ENCODE measurements at regions not wholly inside any gene's neighbourhood (a gene's known extent, or its start where the extent isn't known, plus 50 kb on each side); places are given as distances from the start of the nearest gene placed in this dataset.

GRCh38 chr6:170032706-170033309 is 258.1 kb downstream of the DLL1 start:
- Histone ChIP-seq H3K9me2 (replicated peaks; ENCODE audit: insufficient read depth, low read length) (no peaks in the 10 kb centered on the region), H3K9me3 (ENCODE audit: insufficient read depth, low read length) (no peaks in the 10 kb centered on the region; the same call in 1 of the 2 replicates), H3F3A (ENCODE audit: insufficient read depth) (no peaks in the 10 kb centered on the region), H3K4me3 (ENCODE audit: insufficient read depth, low read length, poor library complexity, severe bottlenecking) (no peak overlapping the region), H3K4me2 (ENCODE audit: low read depth, low read length, poor library complexity, severe bottlenecking) (no peak overlapping the region), H3K27ac (ENCODE audit: low read depth, low read length) (no peak overlapping the region), H3K36me3 (ENCODE audit: low read length) (no peaks in the 10 kb centered on the region), H2AFZ (ENCODE audit: low read depth, low read length, severe bottlenecking) (no peak overlapping the region), H3K79me2 (ENCODE audit: insufficient read depth, low read length) (no peaks in the 10 kb centered on the region), H4K20me1 (ENCODE audit: low read depth, low read length) (no peaks in the 10 kb centered on the region), H3K27me3 (ENCODE audit: low read length) (no peaks in the 10 kb centered on the region), H3K9ac (ENCODE audit: low read length) (no peak overlapping the region)
- TF ChIP-seq CTCF (IDR thresholded peaks at IDR 0.05; ENCODE audit: insufficient read depth, low read length, poor library complexity, severe bottlenecking) (no peak), EZH2phosphoT487 (conservative IDR thresholded peaks at IDR 0.05; ENCODE audit: low read length) (no peak)

GRCh38 chr6:170032197-170032596 is 258.7 kb downstream of the DLL1 start:
- TF ChIP-seq EZH2phosphoT487 (conservative IDR thresholded peaks at IDR 0.05; ENCODE audit: low read length), result no peak
- no peak for TF ChIP-seq CTCF (IDR thresholded peaks at IDR 0.05; ENCODE audit: insufficient read depth, low read length, poor library complexity, severe bottlenecking)
- Histone ChIP-seq H3K4me3 (ENCODE audit: insufficient read depth, low read length, poor library complexity, severe bottlenecking) (no peak overlapping the region), H3K27me3 (ENCODE audit: low read length) (no peaks in the 10 kb centered on the region), H3K9me2 (replicated peaks; ENCODE audit: insufficient read depth, low read length) (no peaks in the 10 kb centered on the region), H3K79me2 (ENCODE audit: insufficient read depth, low read length) (no peaks in the 10 kb centered on the region), H3K9me3 (ENCODE audit: insufficient read depth, low read length) (no peaks in the 10 kb centered on the region; the same call in 1 of the 2 replicates), H3K4me2 (ENCODE audit: low read depth, low read length, poor library complexity, severe bottlenecking) (no peak overlapping the region), H4K20me1 (ENCODE audit: low read depth, low read length) (no peaks in the 10 kb centered on the region), H2AFZ (ENCODE audit: low read depth, low read length, severe bottlenecking) (no peak overlapping the region), H3K9ac (ENCODE audit: low read length) (no peak overlapping the region), H3F3A (ENCODE audit: insufficient read depth) (no peaks in the 10 kb centered on the region), H3K36me3 (ENCODE audit: low read length) (no peaks in the 10 kb centered on the region), H3K27ac (ENCODE audit: low read depth, low read length) (no peak overlapping the region)

- Histone ChIP-seq H3K9me2 (replicated peaks; ENCODE audit: insufficient read depth, low read length) (no peaks in the 10 kb centered on the region), H2AFZ (ENCODE audit: low read depth, low read length, severe bottlenecking) (no peak overlapping the region), H3K9ac (ENCODE audit: low read length) (no peak overlapping the region), H3K4me3 (ENCODE audit: insufficient read depth, low read length, poor library complexity, severe bottlenecking) (no peak overlapping the region), H3K4me2 (ENCODE audit: low read depth, low read length, poor library complexity, severe bottlenecking) (no peak overlapping the region), H3F3A (ENCODE audit: insufficient read depth) (no peaks in the 10 kb centered on the region), H3K9me3 (ENCODE audit: insufficient read depth, low read length) (no peaks in the 10 kb centered on the region; the same call in 1 of the 2 replicates), H3K27ac (ENCODE audit: low read depth, low read length) (no peak overlapping the region), H3K79me2 (ENCODE audit: insufficient read depth, low read length) (no peaks in the 10 kb centered on the region), H3K27me3 (ENCODE audit: low read length) (no peaks in the 10 kb centered on the region), H4K20me1 (ENCODE audit: low read depth, low read length) (no peaks in the 10 kb centered on the region), H3K36me3 (ENCODE audit: low read length) (no peaks in the 10 kb centered on the region)
- no peak for TF ChIP-seq EZH2phosphoT487 (conservative IDR thresholded peaks at IDR 0.05; ENCODE audit: low read length)
- TF ChIP-seq CTCF (IDR thresholded peaks at IDR 0.05; ENCODE audit: insufficient read depth, low read length, poor library complexity, severe bottlenecking), result no peak
Measured at GRCh38 chr6:170031684-170032121, 259.2 kb downstream of the DLL1 start.

Data from SU-DHL-6 (cell line).